A549 (cell line): ENCODE measurements at regions not wholly inside any gene's neighbourhood (a gene's known extent, or its start where the extent isn't known, plus 50 kb on each side); places are given as distances from the start of the nearest gene placed in this dataset.

Source experiments
- ATAC-seq, 2 experiments: fragments of 200-7000 bp in 1 of 2; fragments of >200 bp in 1 of 2; cut with Nextera tagmentation in 1 of 2; cut with Tn5 transposase in 1 of 2; 3 replicates each; pipeline versions ENCODE4 v1.8.0 to v1.9.1; 2018 to 2020; ENCODE audit warnings: mild to moderate bottlenecking in 1 of 2, moderate library complexity in 1 of 2
- CTCF ChIA-PET: fragments of 300-600 bp; sonication (Branson Sonifier 250); formaldehyde crosslinking; extraction: SDS; loops from one replicate; lab custom pipeline; 2021; ENCODE audit warnings: antibody characterized with exemption, inconsistent platforms; lab: Yijun Ruan, JAX
- POLR2A ChIA-PET: fragments of 350-600 bp; formaldehyde crosslinking; extraction: SDS; loops from one replicate; lab custom pipeline; 2021; ENCODE audit warnings: antibody characterized with exemption, inconsistent platforms; lab: Yijun Ruan, JAX
- DNase-seq, 2 experiments: peaks; one replicate each; pipeline versions ENCODE4 v3.0.0 to v3.0.0-alpha.2; 2011 to 2016; ENCODE audit warnings: low read depth in 1 of 2, low spot score in 1 of 2
- FAIRE-seq: peaks from 2 replicates; lab custom pipeline; 2011; peaks lifted over from hg19 to GRCh38; lab: Jason Lieb, UNC
- H3K27ac ChIP-seq, 2 experiments: fragments of >200 bp; sonication (Bioruptor Twin); formaldehyde crosslinking; 3 replicates each; pipeline ENCODE4 v1.5.1; 2016 to 2017
- H3K4me1 ChIP-seq: fragments of >200 bp; sonication (Bioruptor Twin); formaldehyde crosslinking; 3 replicates; pipeline ENCODE4 v1.6.1; 2016
- H3K4me2 ChIP-seq: fragments of >200 bp; sonication (Bioruptor Twin); formaldehyde crosslinking; 3 replicates; pipeline ENCODE4 v1.6.1; 2016
- H3K4me3 ChIP-seq: fragments of >200 bp; sonication (Bioruptor Twin); formaldehyde crosslinking; 3 replicates; pipeline ENCODE4 v1.5.1; 2016
- H3K9me3 ChIP-seq: fragments of >200 bp; sonication (Bioruptor Twin); formaldehyde crosslinking; 3 replicates; pipeline ENCODE4 v1.6.1; 2016
- BHLHE40 ChIP-seq: IDR thresholded peaks from 2 replicates; pipeline ENCODE4 v1.6.1; 2012; ENCODE audit warnings: low read depth, low read length, inconsistent platforms
- EHMT2 ChIP-seq: fragments of 200-600 bp; sonication (generic); IDR thresholded peaks from 2 replicates; pipeline ENCODE4 v1.6.1; 2016; ENCODE audit warnings: antibody characterized with exemption, low read depth, mild to moderate bottlenecking, moderate library complexity
- ELK1 ChIP-seq: fragments of 150-350 bp; IDR thresholded peaks from 2 replicates; pipeline ENCODE4 v1.6.1; 2014; ENCODE audit warnings: low read depth, mild to moderate bottlenecking, low read length
- FOSB ChIP-seq: fragments of 250-450 bp; sonication (Bioruptor Pico); IDR thresholded peaks from 2 replicates; pipeline ENCODE4 v1.5.0; 2020; ENCODE audit warnings: mild to moderate bottlenecking, moderate library complexity
- HES2 ChIP-seq: fragments of >200 bp; sonication (Bioruptor Twin); formaldehyde crosslinking; IDR thresholded peaks from 2 replicates; pipeline ENCODE4 v1.6.1; 2016
- KDM1A ChIP-seq: fragments of 200-600 bp; sonication (generic); IDR thresholded peaks from 2 replicates; pipeline ENCODE4 v1.6.1; 2016; ENCODE audit warnings: low read depth, mild to moderate bottlenecking
- KDM5A ChIP-seq: fragments of 200-600 bp; sonication (generic); IDR thresholded peaks from 2 replicates; pipeline ENCODE4 v1.6.1; 2016; ENCODE audit warnings: antibody characterized with exemption, mild to moderate bottlenecking
- MAFK ChIP-seq: fragments of 450-650 bp; IDR thresholded peaks from 2 replicates; pipeline ENCODE4 v1.6.1; 2014; ENCODE audit not compliant: partially characterized antibody
- NFE2L2 ChIP-seq: fragments of 150-350 bp; conservative IDR thresholded peaks from 2 replicates; pipeline ENCODE4 v1.6.1; 2014; ENCODE audit warnings: low read length
- NR3C1 ChIP-seq: fragments of >200 bp; sonication (Bioruptor Twin); formaldehyde crosslinking; IDR thresholded peaks from 3 replicates; pipeline ENCODE4 v1.6.1; 2017
- RFX5 ChIP-seq: fragments of 450-650 bp; IDR thresholded peaks from 2 replicates; pipeline ENCODE4 v1.7.1; 2014; ENCODE audit warnings: antibody characterized with exemption, mild to moderate bottlenecking, moderate library complexity
- RNF2 ChIP-seq: fragments of 200-600 bp; sonication (generic); IDR thresholded peaks from 2 replicates; pipeline ENCODE4 v1.6.1; 2016; ENCODE audit warnings: low read depth, mild to moderate bottlenecking, antibody characterized with exemption, moderate library complexity, borderline replicate concordance
- SMC3 ChIP-seq: fragments of >200 bp; sonication (Bioruptor Twin); formaldehyde crosslinking; IDR thresholded peaks from 3 replicates; pipeline ENCODE4 v1.6.1; 2018; ENCODE audit warnings: inconsistent platforms
- TP53 ChIP-seq: fragments of 250-450 bp; sonication (Bioruptor Pico); IDR thresholded peaks from 2 replicates; pipeline ENCODE4 v1.5.0; 2021; ENCODE audit warnings: mild to moderate bottlenecking, moderate library complexity
- WGBS: methylation state at CpG from one replicate; pipeline ENCODE4 v1.1.6; 2017; ENCODE audit errors: missing lambda C conversion rate; 5-methylcytosine and 5-hydroxymethylcytosine counted together
- TF ChIP-seq, protein P1 (sequence below): IDR thresholded peaks from 2 replicates; pipeline ENCODE4 v1.6.1; 2012

- Histone ChIP-seq H3K4me1 (peaks cover 48% of the 10 kb centered on the region), H3K9me3 (no peaks in the 10 kb centered on the region), H3K27ac (peak overlapping the region; percentile 89 to 99), H3K4me3 (peak overlapping the region; percentile 83)
- FAIRE-seq, result no peak
- 4% methylated on average over 7 of the region's 7 CpGs for WGBS
- peak; percentile 56; the same call in 1 of the 2 replicates for TF ChIP-seq NFE2L2
- no peak for TF ChIP-seq RFX5
- peak; percentile 93 for TF ChIP-seq MAFK
- TF ChIP-seq, all 56 proteins: peak for 2
- ATAC-seq (no peak), DNase-seq (no peak)
- POLR2A ChIA-PET, result interaction anchor here (0.9 to 1.0 kb wide), 2 partner anchors 130 to 133 kb away, joined by 3 to 4 read pairs; no protein-coding TSS in a partner anchor
- H3K4me2 ChIP-seq, result peak overlapping the region; percentile 95
- CTCF ChIA-PET, result interaction anchor here (0.7 to 2.6 kb wide), 4 partner anchors 91 to 231 kb away, joined by 3 to 11 read pairs (median 3); no protein-coding TSS in a partner anchor
Observed at GRCh38 chr3:43999728-44000319, 241.9 kb upstream of the TOPAZ1 start.

GRCh38 chr3:44000586-44000985 lies 241.1 kb upstream of the TOPAZ1 start:
- no peak for FAIRE-seq
- Histone ChIP-seq H3K9me3 (no peaks in the 10 kb centered on the region), H3K27ac (peak overlapping the region; percentile 48 to 89), H3K4me2 (peak overlapping the region; percentile 95), H3K4me1 (peaks cover 56% of the 10 kb centered on the region), H3K4me3 (peak overlapping the region; percentile 83)
- CTCF ChIA-PET, result interaction anchor here (0.6 to 2.6 kb wide), 5 partner anchors 92 to 1308 kb away, joined by 3 to 11 read pairs (median 3); no protein-coding TSS in a partner anchor
- 4% methylated on average over 3 of the region's 3 CpGs for WGBS
- POLR2A ChIA-PET, result interaction anchor here (0.7 to 0.9 kb wide), 2 partner anchors 131 to 148 kb away, joined by 4 read pairs; no protein-coding TSS in a partner anchor
- TF ChIP-seq FOSB (CRISPR knock-in tag) (no peak), KDM1A (no peak), KDM5A (no peak), ELK1 (no peak), NR3C1 (no peak), SMC3 (no peak), BHLHE40 (no peak), RNF2 (no peak)
- TF ChIP-seq, protein P1, sequence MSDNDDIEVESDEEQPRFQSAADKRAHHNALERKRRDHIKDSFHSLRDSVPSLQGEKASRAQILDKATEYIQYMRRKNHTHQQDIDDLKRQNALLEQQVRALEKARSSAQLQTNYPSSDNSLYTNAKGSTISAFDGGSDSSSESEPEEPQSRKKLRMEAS, result peak; percentile 32; the same call in 1 of the 2 replicates
- no peak for ATAC-seq
- DNase-seq, result peak in 1 of 2 experiments; percentile 53

DNA sequence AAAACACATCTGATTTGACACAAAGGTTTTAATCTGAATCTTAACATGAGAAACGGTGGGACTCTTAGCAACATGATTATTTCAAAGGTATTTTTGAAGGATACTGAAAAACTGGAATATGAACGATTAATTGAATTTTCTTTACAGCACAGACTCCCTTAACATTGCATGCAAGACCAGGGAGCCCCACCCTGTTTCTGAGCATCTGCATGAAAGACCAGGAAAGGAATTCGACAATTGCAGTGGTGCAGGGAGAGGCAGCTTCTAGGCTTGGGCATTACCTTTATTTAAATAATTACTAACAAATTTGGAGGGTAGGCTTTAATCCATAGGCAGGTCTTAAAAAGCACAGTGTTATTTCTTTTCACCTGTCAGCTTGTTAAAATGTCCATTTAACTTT lies 240.6 kb upstream of the TOPAZ1 start:
- DNase-seq, result no peak
- CTCF ChIA-PET, result interaction anchor here (0.6 to 2.6 kb wide), 4 partner anchors 232 to 1309 kb away, joined by 3 to 11 read pairs (median 3); no protein-coding TSS in a partner anchor
- POLR2A ChIA-PET, result interaction anchor here (0.7 kb wide), 1 partner anchor 149 kb away, joined by 4 read pairs; no protein-coding TSS in a partner anchor
- WGBS, result 4% methylated on average over 3 of the region's 3 CpGs
- TF ChIP-seq MAFK, result no peak
- no peak for TF ChIP-seq EHMT2
- no peak for ATAC-seq
- FAIRE-seq, result no peak
- Histone ChIP-seq H3K4me2 (peak overlapping the region; percentile 95), H3K4me1 (peaks cover 61% of the 10 kb centered on the region), H3K4me3 (peak overlapping the region; percentile 83), H3K27ac (peak overlapping the region; percentile 0 to 48; a peak in 4 of 6 replicates), H3K9me3 (no peaks in the 10 kb centered on the region)

DNA sequence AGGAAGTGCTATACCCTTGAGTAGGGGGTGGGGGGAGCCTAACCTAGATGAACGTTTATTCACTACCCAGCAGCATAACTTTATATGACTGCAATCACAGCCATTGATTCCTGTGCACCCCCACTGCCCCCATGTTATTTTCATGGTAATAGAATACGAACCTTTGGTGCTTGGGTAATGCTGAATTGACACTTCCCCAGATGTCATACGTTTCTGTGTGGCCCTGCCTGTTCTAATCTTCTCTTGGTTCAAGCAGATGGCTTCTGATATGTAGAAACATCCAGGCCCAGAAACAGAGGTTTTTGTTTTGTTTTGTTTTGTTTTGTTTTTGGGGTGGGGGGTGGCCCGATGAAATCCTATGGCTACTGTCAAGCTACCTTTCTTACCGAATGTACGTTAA lies 237.9 kb upstream of the TOPAZ1 start:
- Histone ChIP-seq H3K4me1 (peaks cover 63% of the 10 kb centered on the region), H3K4me2 (peak overlapping the region; percentile 95), H3K27ac (no peak overlapping the region), H3K4me3 (no peak overlapping the region)
- POLR2A ChIA-PET, result no interaction called here
- 65% methylated on average over 6 of the region's 6 CpGs for WGBS
- no peak for FAIRE-seq
- CTCF ChIA-PET, result no interaction called here
- no peak for DNase-seq
- peak; percentile 44 for TF ChIP-seq MAFK
- no peak for TF ChIP-seq BHLHE40
- TF ChIP-seq HES2, result no peak
- TF ChIP-seq TP53, result no peak
- TF ChIP-seq, all 56 proteins: peak for 1
- no peak for ATAC-seq
- H3K9me3 ChIP-seq, result no peaks in the 10 kb centered on the region
